Immature natural killer cell (primary cell): ENCODE measurements at regions not wholly inside any gene's neighbourhood (a gene's known extent, or its start where the extent isn't known, plus 50 kb on each side); places are given as distances from the start of the nearest gene placed in this dataset.

Experiments used
- DNase-seq, 3 donors: peaks; one replicate each; pipeline ENCODE4 v3.0.0; 2022; ENCODE audit warnings: mixed read lengths in 1 of 3
- H3K27ac Mint-ChIP-seq, 6 donors: one replicate each; pipeline ENCODE4 v1.8.0; 2020; ENCODE audit warnings: mixed read lengths in 6 of 6, mild to moderate bottlenecking in 5 of 6, inconsistent platforms in 4 of 6, moderate library complexity in 3 of 6
- H3K27me3 Mint-ChIP-seq, 3 donors: one replicate each; pipeline ENCODE4 v1.8.0; 2020 to 2021; ENCODE audit warnings: low read depth in 3 of 3, mild to moderate bottlenecking in 3 of 3, mixed read lengths in 3 of 3, moderate library complexity in 3 of 3, inconsistent platforms in 1 of 3
- H3K36me3 Mint-ChIP-seq, 3 donors: one replicate each; pipeline ENCODE4 v1.8.0; 2020; ENCODE audit warnings: mixed read lengths in 3 of 3, inconsistent platforms in 2 of 3, mild to moderate bottlenecking in 2 of 3
- H3K4me1 Mint-ChIP-seq, 2 donors: one replicate each; pipeline ENCODE4 v1.8.0; 2020; ENCODE audit warnings: inconsistent platforms in 2 of 2, mild to moderate bottlenecking in 2 of 2, mixed read lengths in 2 of 2, moderate library complexity in 1 of 2
- H3K4me3 Mint-ChIP-seq, 5 donors: one replicate each; pipeline ENCODE4 v1.8.0; 2020; ENCODE audit warnings: mild to moderate bottlenecking in 5 of 5, mixed read lengths in 5 of 5, inconsistent platforms in 3 of 5, moderate library complexity in 3 of 5
- H3K9me3 Mint-ChIP-seq, 6 donors: one replicate each; pipeline ENCODE4 v1.8.0; 2020; ENCODE audit warnings: mild to moderate bottlenecking in 6 of 6, mixed read lengths in 6 of 6, inconsistent platforms in 4 of 6, moderate library complexity in 3 of 6

- no peak for DNase-seq
- H3K27ac Mint-ChIP-seq = no peak overlapping the region
- no peaks in the 10 kb centered on the region for H3K36me3 Mint-ChIP-seq
- no peaks in the 10 kb centered on the region for H3K4me1 Mint-ChIP-seq
- peaks cover 3 to 8% (median 7%) of the 10 kb centered on the region in 3 donors for H3K27me3 Mint-ChIP-seq
- peaks cover 0 to 10% (median 3%) of the 10 kb centered on the region in 6 donors for H3K9me3 Mint-ChIP-seq
- H3K4me3 Mint-ChIP-seq = no peak overlapping the region
Measured at GRCh38 chr4:145387079-145387478, 94.6 kb upstream of the SMAD1 start.

GRCh38 chr4:145381163-145381562, 100.5 kb upstream of the SMAD1 start:
- no peak overlapping the region for H3K4me3 Mint-ChIP-seq
- H3K27ac Mint-ChIP-seq = no peak overlapping the region
- peaks cover 3 to 6% (median 3%) of the 10 kb centered on the region in 3 donors for H3K27me3 Mint-ChIP-seq

GRCh38 chr4:145380123-145380522, 101.5 kb upstream of the SMAD1 start:
- DNase-seq = no peak
- Mint-ChIP-seq H3K9me3 (peaks cover 0 to 10% (median 3%) of the 10 kb centered on the region in 6 donors), H3K27ac (no peak overlapping the region), H3K36me3 (no peaks in the 10 kb centered on the region), H3K4me1 (no peaks in the 10 kb centered on the region), H3K27me3 (peaks cover 3 to 6% (median 4%) of the 10 kb centered on the region in 3 donors), H3K4me3 (no peak overlapping the region)

More at GRCh38 chr4:145381163-145381562, 100.5 kb upstream of the SMAD1 start:
- Mint-ChIP-seq H3K9me3 (peaks cover 0 to 10% (median 4%) of the 10 kb centered on the region in 6 donors), H3K36me3 (no peaks in the 10 kb centered on the region), H3K4me1 (no peaks in the 10 kb centered on the region)
- no peak for DNase-seq

- Mint-ChIP-seq H3K4me3 (no peak overlapping the region), H3K9me3 (peaks cover 0 to 5% (median 1%) of the 10 kb centered on the region in 6 donors), H3K27ac (no peak overlapping the region), H3K4me1 (no peaks in the 10 kb centered on the region), H3K36me3 (no peaks in the 10 kb centered on the region), H3K27me3 (peaks cover 0 to 6% (median 1%) of the 10 kb centered on the region in 3 donors)
- no peak for DNase-seq
Measured at GRCh38 chr4:145375416-145375815, 106.2 kb upstream of the SMAD1 start.

- peaks cover 2 to 16% (median 10%) of the 10 kb centered on the region in 3 donors for H3K27me3 Mint-ChIP-seq
- H3K9me3 Mint-ChIP-seq = peaks cover 0 to 4% (median 0%) of the 10 kb centered on the region in 6 donors
- no peaks in the 10 kb centered on the region for H3K36me3 Mint-ChIP-seq
- no peak for DNase-seq
- H3K4me3 Mint-ChIP-seq = no peak overlapping the region
- no peaks in the 10 kb centered on the region for H3K4me1 Mint-ChIP-seq
- no peak overlapping the region for H3K27ac Mint-ChIP-seq
Measured at GRCh38 chr4:145352438-145353145, 129.1 kb upstream of the SMAD1 start.

GRCh38 chr4:145351922-145352321, 129.7 kb upstream of the SMAD1 start:
- Mint-ChIP-seq H3K9me3 (peaks cover 0 to 4% (median 0%) of the 10 kb centered on the region in 6 donors), H3K27ac (no peak overlapping the region), H3K4me3 (no peak overlapping the region), H3K36me3 (no peaks in the 10 kb centered on the region), H3K27me3 (peaks cover 2 to 17% (median 10%) of the 10 kb centered on the region in 3 donors), H3K4me1 (no peaks in the 10 kb centered on the region)
- DNase-seq = no peak

GRCh38 chr4:145351162-145351561, 130.5 kb upstream of the SMAD1 start:
- Mint-ChIP-seq H3K9me3 (peaks cover 0 to 4% (median 0%) of the 10 kb centered on the region in 6 donors), H3K4me3 (no peak overlapping the region), H3K27ac (no peak overlapping the region), H3K4me1 (no peaks in the 10 kb centered on the region), H3K27me3 (peaks cover 2 to 16% (median 10%) of the 10 kb centered on the region in 3 donors), H3K36me3 (no peaks in the 10 kb centered on the region)
- DNase-seq = no peak

- Mint-ChIP-seq H3K27me3 (peaks cover 0 to 16% (median 6%) of the 10 kb centered on the region in 3 donors), H3K27ac (no peak overlapping the region), H3K36me3 (no peaks in the 10 kb centered on the region), H3K4me1 (no peaks in the 10 kb centered on the region), H3K4me3 (no peak overlapping the region), H3K9me3 (peaks cover 0 to 4% (median 0%) of the 10 kb centered on the region in 6 donors)
- DNase-seq = no peak
Measured at GRCh38 chr4:145348291-145348690, 133.4 kb upstream of the SMAD1 start.

- DNase-seq = no peak
- Mint-ChIP-seq H3K4me1 (no peaks in the 10 kb centered on the region), H3K4me3 (no peak overlapping the region), H3K9me3 (peaks cover 0 to 4% (median 0%) of the 10 kb centered on the region in 6 donors), H3K27me3 (peaks cover 0 to 16% (median 6%) of the 10 kb centered on the region in 3 donors), H3K27ac (no peak overlapping the region), H3K36me3 (no peaks in the 10 kb centered on the region)
Measured at GRCh38 chr4:145347684-145348083, 134.0 kb upstream of the SMAD1 start.

- Mint-ChIP-seq H3K36me3 (no peaks in the 10 kb centered on the region), H3K4me1 (no peaks in the 10 kb centered on the region), H3K9me3 (peaks cover 0 to 6% (median 0%) of the 10 kb centered on the region in 6 donors), H3K27ac (no peak overlapping the region), H3K4me3 (no peak overlapping the region), H3K27me3 (peaks cover 0 to 14% (median 3%) of the 10 kb centered on the region in 3 donors)
- DNase-seq = no peak
Measured at GRCh38 chr4:145346081-145346480, 135.6 kb upstream of the SMAD1 start.

- Mint-ChIP-seq H3K27me3 (peaks cover 0 to 14% (median 3%) of the 10 kb centered on the region in 3 donors), H3K36me3 (no peaks in the 10 kb centered on the region), H3K27ac (no peak overlapping the region), H3K4me1 (no peaks in the 10 kb centered on the region), H3K4me3 (no peak overlapping the region), H3K9me3 (peaks cover 0 to 6% (median 0%) of the 10 kb centered on the region in 6 donors)
- DNase-seq = no peak
Measured at GRCh38 chr4:145345401-145345800, 136.3 kb upstream of the SMAD1 start.

- peaks cover 0 to 6% (median 0%) of the 10 kb centered on the region in 3 donors for H3K27me3 Mint-ChIP-seq
- no peaks in the 10 kb centered on the region for H3K36me3 Mint-ChIP-seq
- H3K9me3 Mint-ChIP-seq = peaks cover 0 to 4% (median 0%) of the 10 kb centered on the region in 6 donors
- H3K27ac Mint-ChIP-seq = no peak overlapping the region
- H3K4me1 Mint-ChIP-seq = no peaks in the 10 kb centered on the region
- H3K4me3 Mint-ChIP-seq = no peak overlapping the region
- no peak for DNase-seq
Measured at GRCh38 chr4:145341381-145341780, 140.3 kb upstream of the SMAD1 start.

GRCh38 chr4:145340071-145340675, 141.5 kb upstream of the SMAD1 start:
- H3K4me1 Mint-ChIP-seq = no peaks in the 10 kb centered on the region
- H3K9me3 Mint-ChIP-seq = peaks cover 0 to 4% (median 0%) of the 10 kb centered on the region in 6 donors
- no peak overlapping the region for H3K4me3 Mint-ChIP-seq
- H3K36me3 Mint-ChIP-seq = no peaks in the 10 kb centered on the region
- H3K27me3 Mint-ChIP-seq = peaks cover 0 to 6% (median 0%) of the 10 kb centered on the region in 3 donors
- no peak overlapping the region for H3K27ac Mint-ChIP-seq
- no peak for DNase-seq

- Mint-ChIP-seq H3K9me3 (peaks cover 0 to 4% (median 0%) of the 10 kb centered on the region in 6 donors), H3K4me3 (no peak overlapping the region), H3K4me1 (no peaks in the 10 kb centered on the region), H3K27ac (no peak overlapping the region), H3K36me3 (no peaks in the 10 kb centered on the region), H3K27me3 (peaks cover 0 to 6% (median 0%) of the 10 kb centered on the region in 3 donors)
- DNase-seq = no peak
Measured at GRCh38 chr4:145339075-145339725, 142.5 kb upstream of the SMAD1 start.
